ENCODE measurements at regions not wholly inside any gene's neighbourhood (a gene's known extent, or its start where the extent isn't known, plus 50 kb on each side); places are given as distances from the start of the nearest gene placed in this dataset.
A peak's percentile ranks its signal among the peaks of the same experiment; 100 is the strongest.

- no peak overlapping the region for H3K9ac ChIP-seq (ENCODE audit: low read length)
- H3K9me3 Mint-ChIP-seq (ENCODE audit: unreplicated experiment) = peaks cover 2% of the 10 kb centered on the region
- DNase-seq (ENCODE audit: low read depth) (no peak), FAIRE-seq (no peak)
- no peaks in the 10 kb centered on the region for H3K36me3 Mint-ChIP-seq (ENCODE audit: low read depth, unreplicated experiment)
- no peaks in the 10 kb centered on the region for H3K27me3 Mint-ChIP-seq (ENCODE audit: low read depth, unreplicated experiment)
- no peak for TF ChIP-seq CTCF (IDR thresholded peaks at IDR 0.05; ENCODE audit: insufficient read depth, low read depth, low read length)
- TF ChIP-seq EZH2 (IDR thresholded peaks at IDR 0.05; ENCODE audit: insufficient read depth, low read length) = no peak
- peak overlapping the region; percentile 43 for H3K27ac Mint-ChIP-seq (ENCODE audit: unreplicated experiment)
- no peaks in the 10 kb centered on the region for H3K36me3 ChIP-seq (ENCODE audit: insufficient read depth, low read length)
- H3K4me1 Mint-ChIP-seq (ENCODE audit: low read depth, unreplicated experiment) = peaks cover 22% of the 10 kb centered on the region
- H2AFZ ChIP-seq (ENCODE audit: low read depth, low read length) = no peak overlapping the region
- H3K27me3 ChIP-seq (ENCODE audit: insufficient read depth, low read length) = no peaks in the 10 kb centered on the region
- no peaks in the 10 kb centered on the region for H3K79me2 ChIP-seq (ENCODE audit: insufficient read depth, low read length)
- H3K9me3 ChIP-seq (ENCODE audit: insufficient read depth, low read depth, low read length) = no peaks in the 10 kb centered on the region
- no peak overlapping the region for H3K4me2 ChIP-seq (ENCODE audit: low read length)
- H3K27ac ChIP-seq (ENCODE audit: low read depth, low read length) = no peak overlapping the region
- no peaks in the 10 kb centered on the region for H3K4me1 ChIP-seq (ENCODE audit: insufficient read depth, low read length)
- no peak overlapping the region for H3K4me3 Mint-ChIP-seq (ENCODE audit: unreplicated experiment)
- no peaks in the 10 kb centered on the region for H4K20me1 ChIP-seq (ENCODE audit: insufficient read depth, low read length)
- no peak overlapping the region for H3K4me3 ChIP-seq (ENCODE audit: insufficient read depth, low read depth, low read length)
These were observed 396.8 kb downstream of the MED10 start for GRCh38 chr5:5981562-5981961.

GRCh38 chr5:5980538-5980895 lies 397.8 kb downstream of the MED10 start:
- FAIRE-seq (no peak), DNase-seq (ENCODE audit: low read depth) (no peak)
- no peaks in the 10 kb centered on the region for H3K36me3 Mint-ChIP-seq (ENCODE audit: low read depth, unreplicated experiment)
- Histone ChIP-seq H3K9me3 (ENCODE audit: insufficient read depth, low read depth, low read length) (peaks cover 3% of the 10 kb centered on the region), H3K36me3 (ENCODE audit: insufficient read depth, low read length) (no peaks in the 10 kb centered on the region), H4K20me1 (ENCODE audit: insufficient read depth, low read length) (no peaks in the 10 kb centered on the region), H3K4me3 (ENCODE audit: insufficient read depth, low read depth, low read length) (no peak overlapping the region), H3K4me1 (ENCODE audit: insufficient read depth, low read length) (no peaks in the 10 kb centered on the region), H3K27ac (ENCODE audit: low read depth, low read length) (no peak overlapping the region), H2AFZ (ENCODE audit: low read depth, low read length) (no peak overlapping the region), H3K27me3 (ENCODE audit: insufficient read depth, low read length) (no peaks in the 10 kb centered on the region), H3K4me2 (ENCODE audit: low read length) (no peak overlapping the region), H3K9ac (ENCODE audit: low read length) (no peak overlapping the region), H3K79me2 (ENCODE audit: insufficient read depth, low read length) (no peaks in the 10 kb centered on the region)
- peaks cover 22% of the 10 kb centered on the region for H3K4me1 Mint-ChIP-seq (ENCODE audit: low read depth, unreplicated experiment)
- peaks cover 2% of the 10 kb centered on the region for H3K9me3 Mint-ChIP-seq (ENCODE audit: unreplicated experiment)
- TF ChIP-seq EZH2 (IDR thresholded peaks at IDR 0.05; ENCODE audit: insufficient read depth, low read length) (no peak), CTCF (IDR thresholded peaks at IDR 0.05; ENCODE audit: insufficient read depth, low read depth, low read length) (no peak)
- H3K27ac Mint-ChIP-seq (ENCODE audit: unreplicated experiment) = no peak overlapping the region
- no peak overlapping the region for H3K4me3 Mint-ChIP-seq (ENCODE audit: unreplicated experiment)
- H3K27me3 Mint-ChIP-seq (ENCODE audit: low read depth, unreplicated experiment) = peaks cover 2% of the 10 kb centered on the region

GRCh38 chr5:5979761-5980537 lies 398.4 kb downstream of the MED10 start:
- Histone ChIP-seq H3K27ac (ENCODE audit: low read depth, low read length) (peak overlapping the region; percentile 35), H3K79me2 (ENCODE audit: insufficient read depth, low read length) (no peaks in the 10 kb centered on the region), H2AFZ (ENCODE audit: low read depth, low read length) (no peak overlapping the region), H3K4me3 (ENCODE audit: insufficient read depth, low read depth, low read length) (no peak overlapping the region), H4K20me1 (ENCODE audit: insufficient read depth, low read length) (no peaks in the 10 kb centered on the region), H3K36me3 (ENCODE audit: insufficient read depth, low read length) (no peaks in the 10 kb centered on the region), H3K9me3 (ENCODE audit: insufficient read depth, low read depth, low read length) (peaks cover 3% of the 10 kb centered on the region), H3K4me2 (ENCODE audit: low read length) (peak overlapping the region; percentile 32), H3K27me3 (ENCODE audit: insufficient read depth, low read length) (no peaks in the 10 kb centered on the region), H3K9ac (ENCODE audit: low read length) (no peak overlapping the region), H3K4me1 (ENCODE audit: insufficient read depth, low read length) (no peaks in the 10 kb centered on the region)
- FAIRE-seq = no peak
- Mint-ChIP-seq H3K4me3 (ENCODE audit: unreplicated experiment) (no peak overlapping the region), H3K27ac (ENCODE audit: unreplicated experiment) (peak overlapping the region; percentile 70), H3K4me1 (ENCODE audit: low read depth, unreplicated experiment) (peaks cover 22% of the 10 kb centered on the region), H3K36me3 (ENCODE audit: low read depth, unreplicated experiment) (no peaks in the 10 kb centered on the region), H3K9me3 (ENCODE audit: unreplicated experiment) (peaks cover 2% of the 10 kb centered on the region), H3K27me3 (ENCODE audit: low read depth, unreplicated experiment) (peaks cover 2% of the 10 kb centered on the region)
- TF ChIP-seq CTCF (IDR thresholded peaks at IDR 0.05; ENCODE audit: insufficient read depth, low read depth, low read length) = no peak
- no peak for TF ChIP-seq EZH2 (IDR thresholded peaks at IDR 0.05; ENCODE audit: insufficient read depth, low read length)
- no peak for DNase-seq (ENCODE audit: low read depth)
